GM12874 (cell line): ENCODE measurements at regions not wholly inside any gene's neighbourhood (a gene's known extent, or its start where the extent isn't known, plus 50 kb on each side); places are given as distances from the start of the nearest gene placed in this dataset.

Experiments used
- CTCF ChIP-seq: IDR thresholded peaks from 2 replicates; pipeline ENCODE4 v1.5.1; 2011; ENCODE audit warnings: low read depth, mild to moderate bottlenecking, control low read depth, low read length, moderate library complexity; ENCODE audit not compliant: insufficient read depth

- no peak for TF ChIP-seq CTCF
Measured at GRCh38 chr10:4477664-4478063, 348.3 kb upstream of the AKR1E2 start.

GRCh38 chr10:4475827-4476490, 350.0 kb upstream of the AKR1E2 start:
- no peak for TF ChIP-seq CTCF

GRCh38 chr10:4474829-4475228, 351.2 kb upstream of the AKR1E2 start:
- no peak for TF ChIP-seq CTCF

- no peak for TF ChIP-seq CTCF
Measured at GRCh38 chr10:4473977-4474376, 352.0 kb upstream of the AKR1E2 start.

GRCh38 chr10:4472190-4472904, 353.7 kb upstream of the AKR1E2 start:
- no peak for TF ChIP-seq CTCF

- no peak for TF ChIP-seq CTCF
Measured at GRCh38 chr10:4470231-4470835, 355.7 kb upstream of the AKR1E2 start.

GRCh38 chr10:4467481-4467880, 358.5 kb upstream of the AKR1E2 start:
- no peak for TF ChIP-seq CTCF
